CD4-positive, alpha-beta T cell (primary cell): ENCODE measurements at regions not wholly inside any gene's neighbourhood (a gene's known extent, or its start where the extent isn't known, plus 50 kb on each side); places are given as distances from the start of the nearest gene placed in this dataset.

ENCODE experiments used
- ATAC-seq: fragments of 200-7000 bp; cut with Tn5 transposase; one replicate; pipeline ENCODE4 v1.10.0; 2022; ENCODE audit warnings: mild to moderate bottlenecking; ENCODE audit not compliant: poor library complexity
- CTCF ChIA-PET: fragments of 350-600 bp; sonication (Branson Sonifier 250); formaldehyde crosslinking; loops from one replicate; lab custom pipeline; 2021; ENCODE audit warnings: antibody characterized with exemption, inconsistent platforms; lab: Charles Lee
- POLR2A ChIA-PET: fragments of 350-600 bp; sonication (Branson Sonifier 250); formaldehyde crosslinking; loops from one replicate; lab custom pipeline; 2021; ENCODE audit warnings: antibody characterized with exemption, inconsistent platforms; lab: Charles Lee
- DNase-seq, 14 experiments: peaks; one replicate each; pipeline ENCODE4 v3.0.0-alpha.2; 2013 to 2020; ENCODE audit warnings: mixed read lengths in 2 of 14
- H3K27ac ChIP-seq, 2 donors: one replicate each; pipeline versions ENCODE4 v1.5.1 to v1.7.0; 2013; ENCODE audit warnings: low read length in 2 of 2, low read depth in 1 of 2, mild to moderate bottlenecking in 1 of 2
- H3K27me3 ChIP-seq, 2 experiments: 1 replicate in 1 of 2; 2 replicates in 1 of 2; pipeline versions ENCODE4 v1.6.1 to v1.7.0; 2013; ENCODE audit warnings: low read length in 2 of 2, control low read depth in 1 of 2, mild to moderate bottlenecking in 1 of 2, moderate library complexity in 1 of 2; ENCODE audit not compliant: insufficient read depth in 2 of 2, control insufficient read depth in 1 of 2
- H3K36me3 ChIP-seq: one replicate; pipeline ENCODE4 v1.6.1; 2013; ENCODE audit warnings: low read length, control low read depth; ENCODE audit not compliant: insufficient read depth
- H3K4me1 ChIP-seq: one replicate; pipeline ENCODE4 v1.6.1; 2013; ENCODE audit warnings: low read length, control low read depth; ENCODE audit not compliant: insufficient read depth
- H3K4me3 ChIP-seq: one replicate; pipeline ENCODE4 v1.5.1; 2013; ENCODE audit warnings: mild to moderate bottlenecking, low read length, moderate library complexity
- H3K9me3 ChIP-seq, 2 experiments: 1 replicate in 1 of 2; 2 replicates in 1 of 2; pipeline versions ENCODE4 v1.6.1 to v1.7.0; 2013; ENCODE audit warnings: low read length in 2 of 2, mild to moderate bottlenecking in 2 of 2, control low read depth in 1 of 2, moderate library complexity in 1 of 2; ENCODE audit not compliant: control insufficient read depth in 1 of 2, insufficient read depth in 1 of 2
- H3K27ac Mint-ChIP-seq: one replicate; pipeline ENCODE4 v1.8.0; 2020; ENCODE audit warnings: mixed read lengths
- H3K27me3 Mint-ChIP-seq: one replicate; pipeline ENCODE4 v1.8.0; 2021; ENCODE audit warnings: mixed read lengths
- H3K36me3 Mint-ChIP-seq: one replicate; pipeline ENCODE4 v1.8.0; 2021; ENCODE audit warnings: low read depth, mixed read lengths
- H3K4me1 Mint-ChIP-seq: one replicate; pipeline ENCODE4 v1.8.0; 2021; ENCODE audit warnings: low read depth, mixed read lengths
- H3K4me3 Mint-ChIP-seq: one replicate; pipeline ENCODE4 v1.8.0; 2020; ENCODE audit warnings: mild to moderate bottlenecking, mixed read lengths
- H3K9me3 Mint-ChIP-seq: one replicate; pipeline ENCODE4 v1.8.0; 2020; ENCODE audit warnings: mixed read lengths
- CTCF ChIP-seq: fragments of 200-600 bp; IDR thresholded peaks from one replicate; pipeline ENCODE4 v1.8.0; 2022; ENCODE audit warnings: antibody characterized with exemption, mild to moderate bottlenecking
- intact Hi-C, 2 experiments: fragments of 100-400 bp; cut with DNase I in 1 of 2; cut with micrococcal nuclease in 1 of 2; formaldehyde crosslinking; loops; one replicate each; pipeline versions ENCODE4 v1.15.1 to v1.9.0; 2023 to 2025; cut with DNase I, micrococcal nuclease

- Mint-ChIP-seq H3K27me3 (peaks cover 5% of the 10 kb centered on the region), H3K9me3 (no peaks in the 10 kb centered on the region), H3K4me1 (no peaks in the 10 kb centered on the region), H3K36me3 (no peaks in the 10 kb centered on the region), H3K27ac (no peak overlapping the region), H3K4me3 (no peak overlapping the region)
- intact Hi-C loops = no loop called here
- Histone ChIP-seq H3K27me3 (peaks cover 0 to 7% of the 10 kb centered on the region in 2 experiments), H3K9me3 (no peaks in the 10 kb centered on the region), H3K27ac (no peak overlapping the region), H3K4me3 (no peak overlapping the region), H3K36me3 (no peaks in the 10 kb centered on the region), H3K4me1 (no peaks in the 10 kb centered on the region)
- ChIA-PET POLR2A (no interaction called here), CTCF (no interaction called here)
- no peak for DNase-seq
- ATAC-seq = no peak
- no peak for TF ChIP-seq CTCF
Observed at GRCh38 chr1:29802181-29803068, 566.1 kb downstream of the PTPRU start.

GRCh38 chr1:29801561-29801973 is 565.2 kb downstream of the PTPRU start:
- H3K9me3 ChIP-seq = no peaks in the 10 kb centered on the region
- ChIA-PET POLR2A (no interaction called here), CTCF (no interaction called here)
- DNase-seq (no peak), ATAC-seq (no peak)
- no peaks in the 10 kb centered on the region for H3K36me3 ChIP-seq
- H3K4me3 ChIP-seq = no peak overlapping the region
- intact Hi-C loops = no loop called here
- H3K36me3 Mint-ChIP-seq = no peaks in the 10 kb centered on the region
- H3K4me1 Mint-ChIP-seq = no peaks in the 10 kb centered on the region
- peaks cover 0 to 7% of the 10 kb centered on the region in 2 experiments for H3K27me3 ChIP-seq
- H3K27ac Mint-ChIP-seq = no peak overlapping the region
- H3K4me3 Mint-ChIP-seq = no peak overlapping the region
- peaks cover 5% of the 10 kb centered on the region for H3K27me3 Mint-ChIP-seq
- H3K27ac ChIP-seq = no peak overlapping the region
- no peaks in the 10 kb centered on the region for H3K9me3 Mint-ChIP-seq
- TF ChIP-seq CTCF = no peak
- H3K4me1 ChIP-seq = no peaks in the 10 kb centered on the region

- Mint-ChIP-seq H3K9me3 (no peaks in the 10 kb centered on the region), H3K27ac (no peak overlapping the region), H3K4me3 (no peak overlapping the region), H3K27me3 (peaks cover 5% of the 10 kb centered on the region), H3K36me3 (no peaks in the 10 kb centered on the region), H3K4me1 (no peaks in the 10 kb centered on the region)
- Histone ChIP-seq H3K4me3 (no peak overlapping the region), H3K36me3 (no peaks in the 10 kb centered on the region), H3K27me3 (peaks cover 0 to 7% of the 10 kb centered on the region in 2 experiments), H3K27ac (no peak overlapping the region), H3K4me1 (no peaks in the 10 kb centered on the region), H3K9me3 (no peaks in the 10 kb centered on the region)
- POLR2A ChIA-PET = no interaction called here
- CTCF ChIA-PET = no interaction called here
- intact Hi-C loops = no loop called here
- ATAC-seq = no peak
- DNase-seq = no peak
- TF ChIP-seq CTCF = no peak
Observed at GRCh38 chr1:29801003-29801402, 564.7 kb downstream of the PTPRU start.
